ENCODE measurements at regions not wholly inside any gene's neighbourhood (a gene's known extent, or its start where the extent isn't known, plus 50 kb on each side); places are given as distances from the start of the nearest gene placed in this dataset.
"Not testable (repeated sequence)": the region's sequence is repeated elsewhere in the genome, so short reads cannot be mapped to it uniquely, and the experiment has no call there.

DNA sequence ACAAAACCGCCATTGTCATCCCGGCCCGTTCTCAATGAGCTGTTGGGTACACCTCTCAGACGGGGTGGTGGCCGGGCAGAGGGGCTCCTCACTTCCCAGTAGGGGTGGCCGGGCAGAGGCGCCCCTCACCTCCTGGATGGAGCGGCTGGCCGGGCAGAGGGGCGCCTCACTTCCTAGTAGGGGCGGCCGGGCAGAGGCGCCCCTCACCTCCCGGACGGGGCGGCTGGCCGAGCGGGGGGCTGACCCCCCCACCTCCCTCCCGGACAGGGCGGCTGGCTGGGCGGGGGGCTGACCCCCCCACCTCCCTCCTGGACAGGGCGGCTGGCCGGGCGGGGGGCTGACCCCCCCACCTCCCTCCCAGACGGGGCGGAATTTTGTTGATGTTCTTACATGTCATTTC lies 1558.3 kb upstream of the CDH9 start:
- not testable (repeated sequence) for H3K36me3 ChIP-seq (ENCODE audit: control insufficient read depth in 1 of 2, insufficient read depth in 2 of 2, low read length in 2 of 2); H3K4me3 ChIP-seq (ENCODE audit: low read depth in 1 of 2, low read length in 2 of 2); H3K4me1 ChIP-seq (ENCODE audit: control insufficient read depth in 1 of 2, insufficient read depth in 2 of 2, low read length in 2 of 2); H3K27me3 ChIP-seq (ENCODE audit: low read depth, low read length); H3K27ac ChIP-seq (ENCODE audit: low read length); H3K9me3 ChIP-seq (ENCODE audit: control insufficient read depth in 1 of 2, low read length in 2 of 2)

DNA sequence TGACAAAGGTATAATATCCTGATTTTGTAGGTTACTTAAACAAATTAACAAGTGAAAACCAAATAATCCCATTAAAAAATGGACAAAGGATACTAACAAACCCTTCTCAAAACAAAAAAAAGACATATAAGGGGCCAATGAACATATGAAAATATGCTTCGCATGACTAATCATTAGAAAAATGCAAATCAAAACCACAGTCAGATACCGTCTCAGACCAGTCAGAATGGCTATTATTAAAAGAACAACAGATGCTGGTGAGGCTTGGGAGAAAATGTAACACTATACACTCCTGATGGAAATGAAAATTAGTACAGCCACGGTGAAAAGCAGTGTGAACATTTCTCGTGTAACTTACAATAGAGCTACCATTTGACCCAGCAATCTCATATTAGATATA lies 1542.2 kb upstream of the CDH9 start:
- Histone ChIP-seq H3K27me3 (ENCODE audit: low read depth, low read length) (no peaks in the 10 kb centered on the region), H3K4me1 (ENCODE audit: control insufficient read depth in 1 of 2, insufficient read depth in 2 of 2, low read length in 2 of 2) (no peaks in the 10 kb centered on the region), H3K9me3 (ENCODE audit: control insufficient read depth in 1 of 2, low read length in 2 of 2) (no peaks in the 10 kb centered on the region), H3K4me3 (ENCODE audit: low read depth in 1 of 2, low read length in 2 of 2) (no peak overlapping the region), H3K27ac (ENCODE audit: low read length) (no peak overlapping the region), H3K36me3 (ENCODE audit: control insufficient read depth in 1 of 2, insufficient read depth in 2 of 2, low read length in 2 of 2) (no peaks in the 10 kb centered on the region)

DNA sequence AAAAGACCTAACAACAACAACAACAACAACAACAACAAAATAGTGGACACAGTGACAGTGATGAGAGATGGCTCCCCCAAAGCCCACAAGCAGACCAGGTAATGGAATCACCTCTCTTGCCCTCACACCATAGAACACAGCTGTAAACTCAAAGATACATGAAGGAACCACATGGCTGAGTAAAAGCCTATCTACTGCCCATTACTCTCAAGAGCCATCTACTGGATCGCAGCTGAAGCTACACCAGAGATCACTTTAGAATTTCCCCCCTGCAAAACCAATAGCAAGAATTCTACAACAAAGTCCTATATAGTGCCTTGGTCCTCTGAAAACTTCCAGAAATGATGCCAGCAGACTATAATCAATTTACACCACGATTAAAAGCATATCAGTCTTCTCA lies 1537.6 kb upstream of the CDH9 start:
- no peaks in the 10 kb centered on the region for H3K36me3 ChIP-seq (ENCODE audit: control insufficient read depth in 1 of 2, insufficient read depth in 2 of 2, low read length in 2 of 2)
- H3K4me1 ChIP-seq (ENCODE audit: control insufficient read depth in 1 of 2, insufficient read depth in 2 of 2, low read length in 2 of 2) = no peaks in the 10 kb centered on the region
- no peak overlapping the region for H3K4me3 ChIP-seq (ENCODE audit: low read depth in 1 of 2, low read length in 2 of 2)
- no peaks in the 10 kb centered on the region for H3K9me3 ChIP-seq (ENCODE audit: control insufficient read depth in 1 of 2, low read length in 2 of 2)
- no peaks in the 10 kb centered on the region for H3K27me3 ChIP-seq (ENCODE audit: low read depth, low read length)
- H3K27ac ChIP-seq (ENCODE audit: low read length) = no peak overlapping the region

GRCh38 chr5:28575368-28575767 lies 1537.0 kb upstream of the CDH9 start:
- no peak overlapping the region for H3K4me3 ChIP-seq (ENCODE audit: low read depth in 1 of 2, low read length in 2 of 2)
- no peaks in the 10 kb centered on the region for H3K4me1 ChIP-seq (ENCODE audit: control insufficient read depth in 1 of 2, insufficient read depth in 2 of 2, low read length in 2 of 2)
- H3K27me3 ChIP-seq (ENCODE audit: low read depth, low read length) = no peaks in the 10 kb centered on the region
- H3K27ac ChIP-seq (ENCODE audit: low read length) = no peak overlapping the region
- no peaks in the 10 kb centered on the region for H3K36me3 ChIP-seq (ENCODE audit: control insufficient read depth in 1 of 2, insufficient read depth in 2 of 2, low read length in 2 of 2)
- no peaks in the 10 kb centered on the region for H3K9me3 ChIP-seq (ENCODE audit: control insufficient read depth in 1 of 2, low read length in 2 of 2)

DNA sequence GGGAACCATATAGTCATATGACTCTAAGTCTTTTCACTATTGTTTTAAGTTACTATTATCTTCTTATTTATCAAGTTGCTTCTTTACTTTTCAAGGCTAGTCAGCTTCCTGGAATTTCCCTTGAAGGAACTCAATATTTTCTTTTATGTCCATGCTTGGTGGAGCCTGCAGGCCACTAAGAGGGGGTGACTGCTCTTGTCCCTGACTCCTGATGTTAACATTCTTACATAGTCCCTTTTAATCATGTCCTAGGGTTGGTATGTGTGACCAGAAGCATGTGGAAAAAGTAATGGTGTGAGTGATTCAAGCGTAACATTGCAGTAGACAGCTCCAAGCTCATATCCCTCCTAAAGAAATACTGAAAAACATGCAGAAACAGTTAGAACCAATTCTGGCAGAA lies 1536.2 kb upstream of the CDH9 start:
- H3K27me3 ChIP-seq (ENCODE audit: low read depth, low read length) = no peaks in the 10 kb centered on the region
- H3K36me3 ChIP-seq (ENCODE audit: control insufficient read depth in 1 of 2, insufficient read depth in 2 of 2, low read length in 2 of 2) = no peaks in the 10 kb centered on the region
- no peaks in the 10 kb centered on the region for H3K4me1 ChIP-seq (ENCODE audit: control insufficient read depth in 1 of 2, insufficient read depth in 2 of 2, low read length in 2 of 2)
- H3K9me3 ChIP-seq (ENCODE audit: control insufficient read depth in 1 of 2, low read length in 2 of 2) = no peaks in the 10 kb centered on the region
- H3K27ac ChIP-seq (ENCODE audit: low read length) = no peak overlapping the region
- no peak overlapping the region for H3K4me3 ChIP-seq (ENCODE audit: low read depth in 1 of 2, low read length in 2 of 2)

- Histone ChIP-seq H3K9me3 (ENCODE audit: control insufficient read depth in 1 of 2, low read length in 2 of 2) (peaks cover 0 to 4% of the 10 kb centered on the region in 2 donors), H3K27me3 (ENCODE audit: low read depth, low read length) (no peaks in the 10 kb centered on the region), H3K36me3 (ENCODE audit: control insufficient read depth in 1 of 2, insufficient read depth in 2 of 2, low read length in 2 of 2) (no peaks in the 10 kb centered on the region), H3K27ac (ENCODE audit: low read length) (no peak overlapping the region), H3K4me3 (ENCODE audit: low read depth in 1 of 2, low read length in 2 of 2) (no peak overlapping the region), H3K4me1 (ENCODE audit: control insufficient read depth in 1 of 2, insufficient read depth in 2 of 2, low read length in 2 of 2) (no peaks in the 10 kb centered on the region)
Observed at GRCh38 chr5:28567048-28567447, 1528.7 kb upstream of the CDH9 start.

- Histone ChIP-seq H3K9me3 (ENCODE audit: control insufficient read depth in 1 of 2, low read length in 2 of 2) (peaks cover 0 to 13% of the 10 kb centered on the region in 2 donors), H3K4me3 (ENCODE audit: low read depth in 1 of 2, low read length in 2 of 2) (no peak overlapping the region), H3K4me1 (ENCODE audit: control insufficient read depth in 1 of 2, insufficient read depth in 2 of 2, low read length in 2 of 2) (no peaks in the 10 kb centered on the region), H3K27ac (ENCODE audit: low read length) (no peak overlapping the region), H3K27me3 (ENCODE audit: low read depth, low read length) (no peaks in the 10 kb centered on the region), H3K36me3 (ENCODE audit: control insufficient read depth in 1 of 2, insufficient read depth in 2 of 2, low read length in 2 of 2) (no peaks in the 10 kb centered on the region)
Observed at GRCh38 chr5:28561522-28561921, 1523.1 kb upstream of the CDH9 start.

DNA sequence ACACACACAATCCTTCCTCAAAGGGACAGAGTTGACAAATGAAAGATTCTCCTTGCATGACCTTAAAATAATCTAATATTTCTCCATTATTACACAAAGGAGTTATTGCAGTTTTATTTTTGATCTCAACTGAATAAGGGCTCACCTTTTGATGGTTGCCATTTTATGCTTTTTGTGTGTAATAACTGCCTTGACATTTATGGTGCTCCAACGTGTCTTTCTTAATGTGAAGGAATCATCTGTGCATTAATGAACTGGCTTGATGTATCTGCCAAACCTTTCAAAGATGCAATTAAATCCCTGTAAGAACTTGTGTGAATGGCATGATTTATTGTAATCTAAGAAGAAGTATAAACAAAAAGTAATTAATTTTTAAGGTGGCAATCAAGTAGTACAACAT lies 1519.8 kb upstream of the CDH9 start:
- Histone ChIP-seq H3K4me3 (ENCODE audit: low read depth in 1 of 2, low read length in 2 of 2) (no peak overlapping the region), H3K27ac (ENCODE audit: low read length) (no peak overlapping the region), H3K4me1 (ENCODE audit: control insufficient read depth in 1 of 2, insufficient read depth in 2 of 2, low read length in 2 of 2) (no peaks in the 10 kb centered on the region), H3K36me3 (ENCODE audit: control insufficient read depth in 1 of 2, insufficient read depth in 2 of 2, low read length in 2 of 2) (no peaks in the 10 kb centered on the region), H3K9me3 (ENCODE audit: control insufficient read depth in 1 of 2, low read length in 2 of 2) (peaks cover 0 to 11% of the 10 kb centered on the region in 2 donors), H3K27me3 (ENCODE audit: low read depth, low read length) (no peaks in the 10 kb centered on the region)

DNA sequence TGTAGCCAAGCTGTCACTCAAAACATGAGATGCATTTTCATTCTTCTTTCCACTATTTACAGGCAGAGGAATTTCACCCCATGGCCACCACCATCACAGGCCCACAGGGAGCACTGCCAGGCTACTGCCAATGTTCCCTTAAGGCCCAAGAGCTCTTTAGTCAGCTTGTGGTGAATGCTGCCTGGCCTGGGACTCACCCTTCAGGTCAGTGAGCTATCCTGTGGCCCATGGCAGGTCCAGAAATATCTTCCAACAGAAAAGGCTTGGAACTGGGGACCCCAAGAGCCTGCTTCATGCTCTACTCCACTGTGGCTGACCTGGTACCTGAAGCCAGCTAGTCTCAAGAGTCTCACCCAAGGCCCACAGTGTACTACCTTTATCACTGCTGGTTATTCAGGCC lies 1518.7 kb upstream of the CDH9 start:
- H3K4me1 ChIP-seq (ENCODE audit: control insufficient read depth in 1 of 2, insufficient read depth in 2 of 2, low read length in 2 of 2) = no peaks in the 10 kb centered on the region
- H3K27me3 ChIP-seq (ENCODE audit: low read depth, low read length) = no peaks in the 10 kb centered on the region
- H3K36me3 ChIP-seq (ENCODE audit: control insufficient read depth in 1 of 2, insufficient read depth in 2 of 2, low read length in 2 of 2) = no peaks in the 10 kb centered on the region
- H3K4me3 ChIP-seq (ENCODE audit: low read depth in 1 of 2, low read length in 2 of 2) = no peak overlapping the region
- no peak overlapping the region for H3K27ac ChIP-seq (ENCODE audit: low read length)
- peaks cover 0 to 10% of the 10 kb centered on the region in 2 donors for H3K9me3 ChIP-seq (ENCODE audit: control insufficient read depth in 1 of 2, low read length in 2 of 2)

GRCh38 chr5:28549588-28549987 lies 1511.2 kb upstream of the CDH9 start:
- H3K36me3 ChIP-seq (ENCODE audit: control insufficient read depth in 1 of 2, insufficient read depth in 2 of 2, low read length in 2 of 2) = no peaks in the 10 kb centered on the region
- H3K4me1 ChIP-seq (ENCODE audit: control insufficient read depth in 1 of 2, insufficient read depth in 2 of 2, low read length in 2 of 2) = no peaks in the 10 kb centered on the region
- no peaks in the 10 kb centered on the region for H3K27me3 ChIP-seq (ENCODE audit: low read depth, low read length)
- no peak overlapping the region for H3K4me3 ChIP-seq (ENCODE audit: low read depth in 1 of 2, low read length in 2 of 2)
- H3K27ac ChIP-seq (ENCODE audit: low read length) = no peak overlapping the region
- H3K9me3 ChIP-seq (ENCODE audit: control insufficient read depth in 1 of 2, low read length in 2 of 2) = no peaks in the 10 kb centered on the region

GRCh38 chr5:28548856-28549255 lies 1510.5 kb upstream of the CDH9 start:
- H3K27ac ChIP-seq (ENCODE audit: low read length) = no peak overlapping the region
- H3K4me3 ChIP-seq (ENCODE audit: low read depth in 1 of 2, low read length in 2 of 2) = no peak overlapping the region
- H3K27me3 ChIP-seq (ENCODE audit: low read depth, low read length) = no peaks in the 10 kb centered on the region
- H3K9me3 ChIP-seq (ENCODE audit: control insufficient read depth in 1 of 2, low read length in 2 of 2) = no peaks in the 10 kb centered on the region
- H3K36me3 ChIP-seq (ENCODE audit: control insufficient read depth in 1 of 2, insufficient read depth in 2 of 2, low read length in 2 of 2) = no peaks in the 10 kb centered on the region
- no peaks in the 10 kb centered on the region for H3K4me1 ChIP-seq (ENCODE audit: control insufficient read depth in 1 of 2, insufficient read depth in 2 of 2, low read length in 2 of 2)

GRCh38 chr5:28544501-28544900 lies 1506.1 kb upstream of the CDH9 start:
- H3K4me1 ChIP-seq (ENCODE audit: control insufficient read depth in 1 of 2, insufficient read depth in 2 of 2, low read length in 2 of 2) = no peaks in the 10 kb centered on the region
- no peak overlapping the region for H3K4me3 ChIP-seq (ENCODE audit: low read depth in 1 of 2, low read length in 2 of 2)
- no peaks in the 10 kb centered on the region for H3K36me3 ChIP-seq (ENCODE audit: control insufficient read depth in 1 of 2, insufficient read depth in 2 of 2, low read length in 2 of 2)
- no peaks in the 10 kb centered on the region for H3K9me3 ChIP-seq (ENCODE audit: control insufficient read depth in 1 of 2, low read length in 2 of 2)
- H3K27ac ChIP-seq (ENCODE audit: low read length) = no peak overlapping the region
- no peaks in the 10 kb centered on the region for H3K27me3 ChIP-seq (ENCODE audit: low read depth, low read length)

All from muscle layer of duodenum (tissue), 2 donors.